HG03108 (cell line): ENCODE measurements at regions not wholly inside any gene's neighbourhood (a gene's known extent, or its start where the extent isn't known, plus 50 kb on each side); places are given as distances from the start of the nearest gene placed in this dataset.

ENCODE experiments used
- ATAC-seq: cut with Tn5 transposase; IDR thresholded peaks from one replicate; pipeline ENCODE4 v1.9.1; 2021; ENCODE audit warnings: moderate library complexity; ENCODE audit not compliant: unreplicated experiment

DNA sequence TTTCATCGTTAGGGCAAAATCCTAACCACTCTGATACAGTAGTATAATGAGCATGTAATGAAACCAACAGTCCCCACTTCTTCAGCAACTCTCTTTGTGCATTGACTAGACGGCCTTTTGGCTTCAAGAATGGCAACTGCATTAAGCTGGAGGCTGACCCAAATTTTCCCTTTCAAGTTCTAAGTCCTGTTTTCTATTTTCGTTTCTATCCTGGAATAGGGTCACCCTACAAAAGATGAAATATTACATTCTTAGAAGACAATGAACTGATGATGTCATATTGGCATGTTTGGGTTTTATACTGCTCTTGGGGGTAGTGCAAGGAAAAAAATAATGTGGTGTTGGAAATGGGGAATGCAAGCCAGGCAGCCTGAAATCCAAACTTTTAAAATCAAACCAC is 254.4 kb downstream of the ETAA1 start:
- ATAC-seq: no peak

DNA sequence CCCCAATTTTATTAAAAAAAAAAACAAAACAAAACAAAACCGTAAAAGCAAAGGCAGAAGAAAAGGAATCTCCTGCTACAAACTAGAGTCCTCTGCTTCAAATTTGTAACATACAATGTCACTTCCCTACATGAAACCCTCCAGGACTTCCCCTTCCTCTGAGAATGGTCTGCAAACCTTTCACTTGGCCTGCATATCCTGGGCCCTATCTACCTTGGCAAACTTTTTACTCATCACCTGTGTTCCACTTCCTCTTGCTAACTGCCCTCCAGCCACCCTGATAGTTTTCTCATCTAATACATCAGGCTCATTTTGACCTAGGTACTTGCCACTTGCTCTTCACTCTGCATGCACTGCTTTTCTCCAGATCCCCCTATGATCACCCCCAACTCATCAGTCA is 255.5 kb downstream of the ETAA1 start:
- ATAC-seq: no peak

DNA sequence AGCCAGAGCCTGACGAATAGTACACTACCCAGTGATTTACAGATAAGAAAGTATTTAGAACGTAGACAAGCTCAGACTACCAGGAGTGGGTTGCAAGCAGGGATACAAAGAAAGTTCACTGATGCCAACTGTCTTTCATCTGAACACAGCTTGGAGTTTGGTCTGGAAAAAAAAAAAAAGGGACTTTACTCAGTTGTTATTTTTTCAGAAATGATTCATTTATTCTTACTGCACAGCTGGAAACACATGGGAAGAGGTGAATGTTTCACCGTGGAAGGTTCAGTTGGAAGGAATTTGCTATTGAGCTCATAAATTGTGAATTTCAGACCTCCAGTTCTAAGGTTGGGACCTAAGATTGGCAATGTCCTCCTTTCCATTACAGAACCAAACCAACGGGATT is 259.7 kb downstream of the ETAA1 start:
- ATAC-seq: no peak

GRCh38 chr2:67658820-67659219 is 261.7 kb downstream of the ETAA1 start:
- ATAC-seq: no peak

GRCh38 chr2:67660015-67660602 is 263.0 kb downstream of the ETAA1 start:
- ATAC-seq: no peak

- ATAC-seq: no peak
Observed at GRCh38 chr2:67660871-67661270, 263.7 kb downstream of the ETAA1 start.

GRCh38 chr2:67662222-67662621 is 265.1 kb downstream of the ETAA1 start:
- ATAC-seq: no peak

- no peak for ATAC-seq
Observed at GRCh38 chr2:67663776-67664175, 266.6 kb downstream of the ETAA1 start.

- ATAC-seq: no peak
Observed at GRCh38 chr2:67666386-67667053, 269.4 kb downstream of the ETAA1 start.

DNA sequence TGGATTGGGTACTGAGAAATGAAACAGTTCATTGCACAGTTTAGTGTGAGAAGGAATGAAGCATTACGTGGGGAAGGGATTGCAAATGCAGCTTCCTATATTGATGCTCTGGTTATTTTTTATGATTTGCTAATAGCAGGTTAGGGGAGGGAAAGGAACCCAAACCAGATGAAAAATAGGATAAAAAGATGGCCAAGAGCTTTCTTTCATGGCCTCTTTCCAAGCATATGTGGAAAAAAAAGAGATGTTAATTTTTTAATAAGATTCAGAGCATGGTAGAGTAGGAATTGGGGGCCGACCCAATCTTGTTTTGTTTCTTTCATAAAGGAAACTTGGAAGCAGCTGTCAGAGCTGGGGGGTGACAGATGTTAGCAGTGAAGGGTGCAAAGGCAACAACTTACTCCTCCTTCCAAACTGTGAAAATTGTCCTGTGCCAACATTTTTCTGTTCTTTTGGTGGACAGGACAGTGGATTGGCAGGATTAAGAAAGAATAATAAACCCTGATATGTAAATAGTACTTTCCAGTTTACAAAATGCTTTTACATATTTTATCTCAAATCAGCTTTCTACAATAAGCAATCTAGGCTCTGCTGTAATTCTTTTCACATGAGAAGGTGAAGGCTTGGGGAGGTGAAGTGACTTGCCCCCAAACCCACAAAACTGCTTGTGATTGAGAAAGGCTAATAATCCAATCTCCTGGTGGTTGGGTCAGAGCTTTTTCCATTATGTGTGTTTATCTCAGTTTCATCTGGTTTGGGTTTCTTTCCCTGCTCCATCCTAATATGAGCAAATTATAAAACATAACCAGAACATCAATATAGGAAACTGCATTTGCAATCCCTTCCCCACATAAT is 270.1 kb downstream of the ETAA1 start:
- ATAC-seq: no peak

DNA sequence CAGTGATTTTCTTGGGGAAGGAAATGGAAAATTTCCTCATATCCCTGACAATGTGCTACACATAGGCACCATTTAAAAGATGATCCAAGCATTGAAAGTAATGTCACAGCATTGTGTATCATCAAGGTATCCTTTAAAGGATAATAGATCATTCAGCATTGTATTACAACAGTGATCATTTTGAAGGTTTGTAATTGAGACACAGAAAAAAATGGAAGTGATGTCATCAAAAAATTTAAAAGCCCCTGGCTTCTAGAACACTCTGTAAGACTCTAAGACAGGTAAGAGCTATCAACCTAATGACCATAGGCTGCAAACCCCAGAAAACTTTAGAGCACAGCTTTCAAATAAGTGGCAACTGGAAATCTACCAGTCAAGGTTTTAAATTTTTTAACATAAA is 271.4 kb downstream of the ETAA1 start:
- no peak for ATAC-seq

DNA sequence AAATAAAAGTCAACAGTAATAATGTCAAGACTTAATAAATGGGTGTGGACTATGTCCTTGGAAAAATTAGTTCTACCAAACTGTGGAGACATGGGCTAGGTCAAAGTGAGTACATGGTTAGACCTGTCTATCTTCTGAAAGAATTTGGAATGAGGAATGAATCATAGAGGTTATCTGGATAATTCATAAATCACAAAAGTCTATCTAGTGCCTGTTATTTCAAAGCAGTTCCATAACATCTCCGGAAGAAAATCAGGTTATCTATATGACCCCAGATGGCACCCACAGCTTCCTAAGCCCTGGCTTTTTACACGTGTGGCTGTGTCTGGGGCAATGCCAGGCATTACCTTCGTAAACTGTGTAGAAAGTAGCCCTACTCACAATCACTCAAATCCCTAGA is 272.0 kb downstream of the ETAA1 start:
- no peak for ATAC-seq

GRCh38 chr2:67669766-67670165 is 272.6 kb downstream of the ETAA1 start:
- ATAC-seq: no peak

GRCh38 chr2:67670747-67671183 is 273.6 kb downstream of the ETAA1 start:
- no peak for ATAC-seq

- no peak for ATAC-seq
Observed at GRCh38 chr2:67671464-67672450, 274.6 kb downstream of the ETAA1 start.

GRCh38 chr2:67674668-67675067 is 277.5 kb downstream of the ETAA1 start:
- ATAC-seq: no peak

- ATAC-seq: no peak
Observed at GRCh38 chr2:67684991-67685390, 287.9 kb downstream of the ETAA1 start.

DNA sequence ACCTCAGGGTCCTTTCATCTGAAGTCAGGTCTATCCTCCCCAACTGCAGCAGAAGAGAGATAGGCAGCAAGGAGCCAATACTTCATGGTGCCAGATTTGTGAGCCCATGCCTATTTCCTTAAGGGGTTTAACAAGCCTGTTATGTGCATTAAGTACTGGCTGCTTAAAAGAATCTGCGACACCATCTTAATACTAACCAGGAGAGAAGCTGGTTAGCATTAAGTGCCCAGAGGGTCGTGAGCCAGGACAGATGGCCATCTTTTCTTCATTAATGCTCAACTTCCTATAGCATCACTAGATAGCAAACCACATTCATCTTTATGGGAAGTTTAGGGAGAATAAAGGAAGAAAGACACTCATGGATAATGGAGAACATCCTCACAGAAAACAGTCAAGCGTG is 289.1 kb downstream of the ETAA1 start:
- ATAC-seq: no peak

DNA sequence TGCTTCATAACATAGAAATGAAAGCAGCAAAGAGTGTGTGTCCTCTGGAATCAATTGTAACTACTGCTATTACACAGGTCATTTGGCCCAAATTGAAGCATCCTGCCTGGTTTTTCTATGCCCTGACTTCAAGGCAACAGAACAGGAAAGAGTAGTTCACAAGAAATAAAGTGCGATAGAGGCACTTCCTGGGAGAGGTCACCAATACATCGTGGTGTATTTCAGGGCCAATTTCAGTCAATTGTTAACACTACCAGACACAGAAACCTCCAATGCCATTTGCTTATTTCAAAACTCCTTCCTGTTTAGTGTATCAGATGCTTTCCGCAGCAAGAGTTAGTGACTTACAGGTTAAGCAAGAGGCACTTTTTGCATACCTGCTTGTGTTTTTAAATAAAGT is 292.1 kb downstream of the ETAA1 start:
- no peak for ATAC-seq

DNA sequence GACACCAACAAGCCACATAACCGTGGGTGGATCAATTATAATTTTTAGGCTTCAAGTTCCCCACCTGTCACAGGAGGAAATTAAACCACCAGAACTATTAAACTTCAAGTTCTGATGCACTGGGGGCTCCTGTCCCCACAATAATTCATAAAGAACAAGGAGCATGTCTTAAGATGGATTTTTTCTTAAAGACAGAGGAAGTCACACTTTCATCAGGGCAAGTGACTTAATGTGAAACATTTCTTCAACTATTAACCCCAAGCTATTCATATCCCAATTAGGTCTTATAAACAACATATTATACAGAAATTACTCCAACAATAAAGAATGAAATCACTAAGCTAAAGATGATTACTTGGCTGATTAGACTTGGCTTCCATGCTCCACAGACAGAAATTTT is 292.5 kb downstream of the ETAA1 start:
- ATAC-seq: no peak

DNA sequence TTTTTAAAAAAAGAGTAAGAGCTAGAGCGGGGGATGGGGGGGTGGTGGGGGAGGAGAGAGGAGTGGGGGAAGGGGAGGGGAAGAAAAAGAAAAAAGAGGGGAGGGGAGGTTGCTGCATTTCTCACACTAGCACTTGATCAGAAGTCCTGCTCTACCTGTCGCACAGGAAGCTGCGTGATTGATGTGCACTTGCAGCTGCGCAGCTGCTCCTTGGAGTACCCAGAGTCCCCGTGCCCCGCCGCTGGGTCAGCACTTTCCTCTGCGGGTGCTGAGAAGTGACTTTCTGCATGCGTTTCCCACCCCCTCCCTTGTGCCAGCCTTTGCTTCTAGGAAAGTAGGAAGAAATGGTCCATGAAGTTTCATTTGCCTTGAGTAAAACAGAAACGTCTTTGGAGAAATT is 297.3 kb downstream of the ETAA1 start:
- no peak for ATAC-seq
